Astrocyte of the spinal cord (primary cell): ENCODE measurements at regions not wholly inside any gene's neighbourhood (a gene's known extent, or its start where the extent isn't known, plus 50 kb on each side); places are given as distances from the start of the nearest gene placed in this dataset.

Experiments
- DNase-seq: peaks from one replicate; pipeline ENCODE4 v3.0.0; 2011; ENCODE audit warnings: low read depth, low spot score
- H3K4me3 ChIP-seq: 2 replicates; pipeline ENCODE4 v1.5.1; 2011; ENCODE audit warnings: low read depth, mild to moderate bottlenecking, low read length, moderate library complexity
- in situ Hi-C: cut with HindIII; loops from 2 replicates; pipeline ENCODE4 v1.10.0; 2017; ENCODE audit warnings: low sequenced_read_pairs
- TF ChIP-seq, protein P1 (sequence below): IDR thresholded peaks from 2 replicates; pipeline ENCODE4 v1.5.1; 2012; ENCODE audit warnings: low read depth, mild to moderate bottlenecking, low read length, inconsistent platforms

DNA sequence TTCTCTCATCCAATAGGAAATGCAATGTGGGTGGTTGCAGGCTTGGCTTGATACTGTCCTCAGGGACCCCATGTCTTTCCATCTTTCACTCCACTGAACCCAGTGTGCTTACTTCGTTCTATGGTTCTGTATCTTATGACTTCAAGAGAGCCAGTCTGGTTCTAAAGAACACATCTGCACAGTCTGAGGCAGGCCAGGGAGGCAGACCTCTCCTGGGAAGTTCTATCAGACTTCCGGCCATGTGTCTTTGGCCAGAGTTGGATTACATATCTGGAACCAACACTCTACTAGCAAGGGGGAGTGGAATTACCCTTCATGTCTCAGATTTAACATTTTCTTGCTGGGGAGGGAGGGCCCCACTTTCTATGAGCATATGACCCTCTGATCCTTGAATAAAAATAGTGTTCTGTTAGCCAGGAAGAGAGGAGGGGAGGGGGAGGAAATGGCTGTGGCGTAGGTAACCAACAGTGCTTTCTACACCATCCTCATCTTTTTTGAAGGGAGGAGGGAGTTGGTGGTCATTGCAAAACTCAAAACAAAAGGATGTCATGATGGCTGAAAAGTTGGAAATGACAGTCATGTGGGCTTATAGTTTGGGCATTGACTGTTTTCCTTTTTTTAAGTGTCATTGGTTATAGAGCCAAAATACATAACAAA lies 370.2 kb downstream of the GATA3 start:
- H3K4me3 ChIP-seq: no peak overlapping the region
- TF ChIP-seq, protein P1, sequence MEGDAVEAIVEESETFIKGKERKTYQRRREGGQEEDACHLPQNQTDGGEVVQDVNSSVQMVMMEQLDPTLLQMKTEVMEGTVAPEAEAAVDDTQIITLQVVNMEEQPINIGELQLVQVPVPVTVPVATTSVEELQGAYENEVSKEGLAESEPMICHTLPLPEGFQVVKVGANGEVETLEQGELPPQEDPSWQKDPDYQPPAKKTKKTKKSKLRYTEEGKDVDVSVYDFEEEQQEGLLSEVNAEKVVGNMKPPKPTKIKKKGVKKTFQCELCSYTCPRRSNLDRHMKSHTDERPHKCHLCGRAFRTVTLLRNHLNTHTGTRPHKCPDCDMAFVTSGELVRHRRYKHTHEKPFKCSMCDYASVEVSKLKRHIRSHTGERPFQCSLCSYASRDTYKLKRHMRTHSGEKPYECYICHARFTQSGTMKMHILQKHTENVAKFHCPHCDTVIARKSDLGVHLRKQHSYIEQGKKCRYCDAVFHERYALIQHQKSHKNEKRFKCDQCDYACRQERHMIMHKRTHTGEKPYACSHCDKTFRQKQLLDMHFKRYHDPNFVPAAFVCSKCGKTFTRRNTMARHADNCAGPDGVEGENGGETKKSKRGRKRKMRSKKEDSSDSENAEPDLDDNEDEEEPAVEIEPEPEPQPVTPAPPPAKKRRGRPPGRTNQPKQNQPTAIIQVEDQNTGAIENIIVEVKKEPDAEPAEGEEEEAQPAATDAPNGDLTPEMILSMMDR: no peak
- in situ Hi-C loops: no loop called here
- no peak for DNase-seq

DNA sequence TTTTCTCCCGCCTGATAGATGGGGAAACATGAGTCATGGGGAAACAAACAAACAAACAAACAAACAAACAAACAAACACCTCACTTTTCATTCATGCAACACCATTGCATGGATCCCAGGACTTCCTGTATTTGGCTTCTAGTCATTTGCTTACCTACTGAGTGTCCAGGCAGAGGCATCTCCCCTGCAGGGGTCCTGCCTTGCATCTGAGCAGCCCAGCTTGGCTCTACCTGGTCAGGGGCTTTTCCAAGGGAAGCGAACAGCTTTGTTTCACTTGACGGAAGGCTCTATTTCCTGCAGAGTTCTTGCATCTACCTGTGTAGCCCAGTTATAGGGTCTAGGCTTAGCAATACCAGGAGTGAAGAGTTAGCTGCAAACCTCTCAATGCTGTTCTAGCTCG lies 374.2 kb downstream of the GATA3 start:
- TF ChIP-seq, protein P1: no peak
- in situ Hi-C loops: no loop called here
- no peak for DNase-seq
- no peak overlapping the region for H3K4me3 ChIP-seq

DNA sequence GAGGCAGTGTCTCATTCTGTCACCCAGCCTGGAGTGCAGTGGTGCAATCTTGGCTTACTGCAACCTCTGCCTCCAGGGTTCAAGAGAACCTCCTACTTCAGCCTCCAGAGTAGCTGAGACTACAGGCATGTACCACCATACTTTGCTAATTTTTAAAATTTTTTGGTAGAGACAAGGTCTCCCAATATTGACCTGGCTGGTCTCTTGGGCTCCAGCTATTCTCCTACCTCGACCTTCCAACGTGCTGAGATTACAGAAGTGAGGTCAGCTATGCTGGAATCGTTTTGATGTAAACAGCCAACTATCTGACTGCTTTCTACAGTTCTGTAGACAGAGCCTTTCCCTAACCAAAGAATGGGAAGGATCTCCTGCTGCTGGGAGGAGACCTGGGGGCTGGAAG lies 375.8 kb downstream of the GATA3 start:
- H3K4me3 ChIP-seq: no peak overlapping the region
- in situ Hi-C loops: no loop called here
- no peak for DNase-seq
- TF ChIP-seq, protein P1: no peak

- TF ChIP-seq, protein P1: no peak
- H3K4me3 ChIP-seq: no peak overlapping the region
- DNase-seq: no peak
- in situ Hi-C loops: no loop called here
Observed at GRCh38 chr10:8431511-8431910, 377.0 kb downstream of the GATA3 start.

GRCh38 chr10:8435186-8436055 lies 380.9 kb downstream of the GATA3 start:
- TF ChIP-seq, protein P1: no peak
- in situ Hi-C loops: no loop called here
- no peak for DNase-seq

GRCh38 chr10:8437896-8438295 lies 383.4 kb downstream of the GATA3 start:
- in situ Hi-C loops: no loop called here
- no peak for DNase-seq
- H3K4me3 ChIP-seq: no peak overlapping the region
- TF ChIP-seq, protein P1: no peak

More at GRCh38 chr10:8435186-8436055, 380.9 kb downstream of the GATA3 start:
- H3K4me3 ChIP-seq: no peak overlapping the region
